HEK293 (cell line): ENCODE measurements at regions not wholly inside any gene's neighbourhood (a gene's known extent, or its start where the extent isn't known, plus 50 kb on each side); places are given as distances from the start of the nearest gene placed in this dataset.

ENCODE experiments used
- CTCF ChIA-PET: fragments of 350-600 bp; formaldehyde crosslinking; extraction: SDS; loops from one replicate; lab custom pipeline; 2021; ENCODE audit warnings: antibody characterized with exemption; lab: Yijun Ruan, JAX
- POLR2A ChIA-PET: fragments of 300-600 bp; formaldehyde crosslinking; extraction: SDS; loops from one replicate; lab custom pipeline; 2020; ENCODE audit warnings: antibody characterized with exemption, inconsistent platforms; lab: Yijun Ruan, JAX
- H3K27ac ChIP-seq: fragments of 200-500 bp; sonication (Bioruptor generic); 2 replicates; pipeline ENCODE4 v1.5.1; 2014; ENCODE audit warnings: low read depth, low read length, control low read depth, inconsistent platforms; ENCODE audit errors: extremely low read depth
- H3K36me3 ChIP-seq, 2 experiments: fragments of 200-500 bp in 1 of 2; sonication (Bioruptor generic) in 1 of 2; 1 replicate in 1 of 2; 2 replicates in 1 of 2; pipeline ENCODE4 v1.5.1; 2014 to 2017; ENCODE audit warnings: inconsistent platforms in 2 of 2, low read length in 2 of 2; ENCODE audit not compliant: control insufficient read depth in 2 of 2, insufficient read depth in 1 of 2
- H3K4me1 ChIP-seq: fragments of 200-500 bp; sonication (Bioruptor generic); 2 replicates; pipeline ENCODE4 v1.5.1; 2014; ENCODE audit warnings: mild to moderate bottlenecking, low read length, inconsistent platforms; ENCODE audit not compliant: control insufficient read depth, insufficient read depth
- H3K4me3 ChIP-seq: 2 replicates; pipeline ENCODE4 v1.5.1; 2011; ENCODE audit warnings: low read depth, mild to moderate bottlenecking, control low read depth, low read length, moderate library complexity
- H3K9me3 ChIP-seq: fragments of 200-500 bp; sonication (Bioruptor generic); 2 replicates; pipeline ENCODE4 v1.5.1; 2014; ENCODE audit warnings: low read depth, low read length, inconsistent platforms; ENCODE audit not compliant: control insufficient read depth, insufficient read depth
- GFI1B ChIP-seq: fragments of 450-650 bp; formaldehyde crosslinking; IDR thresholded peaks from 2 replicates; pipeline ENCODE4 v1.5.1; 2016; ENCODE audit warnings: missing biosample characterization, missing genetic modification characterization
- KLF9 ChIP-seq: fragments of 450-650 bp; formaldehyde crosslinking; IDR thresholded peaks from 2 replicates; pipeline ENCODE4 v1.5.1; 2016; ENCODE audit warnings: missing biosample characterization, missing genetic modification characterization, low read depth
- SETDB1 ChIP-seq: IDR thresholded peaks from one replicate; pipeline ENCODE4 v1.6.1; 2017; ENCODE audit warnings: mild to moderate bottlenecking, low read length, moderate library complexity, mixed read lengths; ENCODE audit not compliant: insufficient read length
- SP2 ChIP-seq: fragments of 450-650 bp; formaldehyde crosslinking; IDR thresholded peaks from 2 replicates; pipeline ENCODE4 v1.5.1; 2016; ENCODE audit warnings: missing biosample characterization, missing genetic modification characterization
- TRIM28 ChIP-seq: IDR thresholded peaks from 2 replicates; pipeline ENCODE4 v1.6.1; 2011; ENCODE audit warnings: low read length, control low read depth, borderline replicate concordance
- WT1 ChIP-seq: fragments of 450-650 bp; formaldehyde crosslinking; IDR thresholded peaks from 2 replicates; pipeline ENCODE4 v1.5.1; 2016; ENCODE audit warnings: missing biosample characterization, missing genetic modification characterization
- ZBTB17 ChIP-seq: fragments of 450-650 bp; formaldehyde crosslinking; IDR thresholded peaks from 2 replicates; pipeline ENCODE4 v1.5.1; 2016; ENCODE audit warnings: missing biosample characterization, missing genetic modification characterization
- ZBTB21 ChIP-seq: fragments of 450-650 bp; formaldehyde crosslinking; IDR thresholded peaks from 2 replicates; pipeline ENCODE4 v1.5.1; 2017; ENCODE audit warnings: missing biosample characterization, missing genetic modification characterization
- ZBTB8A ChIP-seq: fragments of 450-650 bp; formaldehyde crosslinking; IDR thresholded peaks from 2 replicates; pipeline ENCODE4 v1.5.1; 2016; ENCODE audit warnings: missing biosample characterization, missing genetic modification characterization
- ZEB2 ChIP-seq: fragments of 450-650 bp; formaldehyde crosslinking; IDR thresholded peaks from 2 replicates; pipeline ENCODE4 v1.5.1; 2016; ENCODE audit warnings: missing biosample characterization, missing genetic modification characterization
- ZFHX2 ChIP-seq: fragments of 450-650 bp; formaldehyde crosslinking; conservative IDR thresholded peaks from 2 replicates; pipeline ENCODE4 v1.5.1; 2016; ENCODE audit warnings: missing biosample characterization, missing genetic modification characterization
- ZNF140 ChIP-seq: fragments of 450-650 bp; formaldehyde crosslinking; IDR thresholded peaks from 2 replicates; pipeline ENCODE4 v1.5.1; 2016; ENCODE audit warnings: missing biosample characterization, missing genetic modification characterization
- ZNF214 ChIP-seq: fragments of 450-650 bp; formaldehyde crosslinking; IDR thresholded peaks from 2 replicates; pipeline ENCODE4 v1.5.1; 2017; ENCODE audit warnings: missing biosample characterization, mild to moderate bottlenecking, missing genetic modification characterization, borderline replicate concordance
- ZNF354C ChIP-seq: fragments of 450-650 bp; formaldehyde crosslinking; IDR thresholded peaks from 2 replicates; pipeline ENCODE4 v1.5.1; 2016; ENCODE audit warnings: missing biosample characterization, missing genetic modification characterization, low read depth, borderline replicate concordance
- ZNF366 ChIP-seq: fragments of 450-650 bp; formaldehyde crosslinking; conservative IDR thresholded peaks from 2 replicates; pipeline ENCODE4 v1.5.1; 2016; ENCODE audit warnings: missing biosample characterization, missing genetic modification characterization
- ZNF394 ChIP-seq: fragments of 450-650 bp; formaldehyde crosslinking; IDR thresholded peaks from 2 replicates; pipeline ENCODE4 v1.5.1; 2016; ENCODE audit warnings: missing biosample characterization, missing genetic modification characterization, mild to moderate bottlenecking, moderate library complexity, borderline replicate concordance
- ZNF398 ChIP-seq: fragments of 450-650 bp; formaldehyde crosslinking; IDR thresholded peaks from 2 replicates; pipeline ENCODE4 v1.5.1; 2017; ENCODE audit warnings: missing biosample characterization, missing genetic modification characterization
- ZNF585B ChIP-seq: fragments of 450-650 bp; formaldehyde crosslinking; IDR thresholded peaks from 2 replicates; pipeline ENCODE4 v1.5.1; 2016; ENCODE audit warnings: missing biosample characterization, missing genetic modification characterization
- ZNF600 ChIP-seq: fragments of 450-650 bp; formaldehyde crosslinking; IDR thresholded peaks from 2 replicates; pipeline ENCODE4 v1.5.1; 2016; ENCODE audit warnings: missing biosample characterization, missing genetic modification characterization
- ZNF660 ChIP-seq: fragments of 450-650 bp; IDR thresholded peaks from 2 replicates; pipeline ENCODE4 v1.5.1; 2018; ENCODE audit warnings: missing biosample characterization, mild to moderate bottlenecking, missing genetic modification characterization
- ZNF664 ChIP-seq: fragments of 450-650 bp; formaldehyde crosslinking; IDR thresholded peaks from 2 replicates; pipeline ENCODE4 v1.5.1; 2016; ENCODE audit warnings: missing biosample characterization, missing genetic modification characterization
- ZNF692 ChIP-seq: fragments of 450-650 bp; formaldehyde crosslinking; IDR thresholded peaks from 2 replicates; pipeline ENCODE4 v1.5.1; 2016; ENCODE audit warnings: missing biosample characterization, missing genetic modification characterization
- ZNF792 ChIP-seq: fragments of 450-650 bp; formaldehyde crosslinking; IDR thresholded peaks from 2 replicates; pipeline ENCODE4 v1.5.1; 2016; ENCODE audit warnings: missing biosample characterization, missing genetic modification characterization
- TF ChIP-seq, protein P1 (sequence below): fragments of 450-650 bp; formaldehyde crosslinking; IDR thresholded peaks from 2 replicates; pipeline ENCODE4 v1.5.1; 2016; ENCODE audit warnings: missing biosample characterization, missing genetic modification characterization

GRCh38 chr6:111993342-111993741, 60.6 kb upstream of the CCN6 start:
- Histone ChIP-seq H3K27ac (no peak overlapping the region), H3K4me1 (no peaks in the 10 kb centered on the region), H3K9me3 (no peaks in the 10 kb centered on the region), H3K36me3 (no peaks in the 10 kb centered on the region), H3K4me3 (no peak overlapping the region)
- ChIA-PET CTCF (interaction anchor here (0.7 to 1.8 kb wide), 6 partner anchors 15 to 294 kb away, joined by 3 to 5 read pairs (median 4); no protein-coding TSS in a partner anchor), POLR2A (no interaction called here)
- TF ChIP-seq SP2 (tag by site-specific recombination) (no peak), ZFHX2 (tag by site-specific recombination) (0 out of 2 replicates have a peak, but pooled peaks have one; percentile 14)

DNA sequence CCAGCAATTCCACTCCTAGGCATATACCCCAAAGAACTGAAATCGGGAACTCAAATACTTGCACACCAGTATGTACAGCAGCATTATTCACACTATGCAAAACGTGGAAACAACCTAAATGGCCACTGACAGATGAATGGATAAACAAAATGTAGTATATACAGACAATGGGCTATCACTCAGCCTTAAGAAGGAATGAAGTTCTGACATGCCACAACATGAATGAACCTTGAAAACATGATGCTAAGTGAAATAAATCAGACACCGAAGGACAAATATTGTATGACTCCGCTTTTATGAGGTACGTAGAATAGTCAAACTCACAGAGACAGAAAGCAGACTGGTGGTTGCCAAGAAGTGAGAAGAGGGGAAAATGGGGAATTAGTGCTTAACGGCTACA, 59.1 kb upstream of the CCN6 start:
- peak; percentile 71; the same call in 1 of the 2 replicates for TF ChIP-seq ZNF140 (tag by site-specific recombination)
- TF ChIP-seq GFI1B (tag by site-specific recombination), result no peak
- H3K27ac ChIP-seq, result no peak overlapping the region
- H3K4me3 ChIP-seq, result no peak overlapping the region
- CTCF ChIA-PET, result interaction anchor here (1.0 kb wide), 1 partner anchor 21 kb away, joined by 3 read pairs; no protein-coding TSS in a partner anchor
- no peaks in the 10 kb centered on the region for H3K4me1 ChIP-seq
- H3K36me3 ChIP-seq, result no peaks in the 10 kb centered on the region
- POLR2A ChIA-PET, result no interaction called here
- no peaks in the 10 kb centered on the region for H3K9me3 ChIP-seq

- no peaks in the 10 kb centered on the region for H3K9me3 ChIP-seq
- CTCF ChIA-PET, result interaction anchor here (0.6 to 1.3 kb wide), 6 partner anchors 21 to 286 kb away, joined by 3 to 4 read pairs (median 3); no protein-coding TSS in a partner anchor
- H3K4me1 ChIP-seq, result no peaks in the 10 kb centered on the region
- no peaks in the 10 kb centered on the region for H3K36me3 ChIP-seq
- H3K4me3 ChIP-seq, result no peak overlapping the region
- H3K27ac ChIP-seq, result no peak overlapping the region
- POLR2A ChIA-PET, result no interaction called here
- TF ChIP-seq ZNF366 (tag by site-specific recombination), result peak; percentile 25; the same call in 1 of the 2 replicates
- TF ChIP-seq ZNF600 (tag by site-specific recombination), result 0 out of 2 replicates have a peak, but pooled peaks have one; percentile 42
- no peak for TF ChIP-seq ZNF792 (tag by site-specific recombination)
- no peak for TF ChIP-seq TRIM28
- TF ChIP-seq ZBTB21, result peak; percentile 16; the same call in 1 of the 2 replicates
- 0 out of 2 replicates have a peak, but pooled peaks have one; percentile 42 for TF ChIP-seq ZNF692 (tag by site-specific recombination)
- TF ChIP-seq ZEB2 (tag by site-specific recombination), result no peak
- TF ChIP-seq ZNF214, result no peak
- peak; percentile 50 for TF ChIP-seq WT1 (tag by site-specific recombination)
- TF ChIP-seq ZNF398, result no peak
- TF ChIP-seq ZNF394 (tag by site-specific recombination), result no peak
- peak; percentile 17; the same call in 1 of the 2 replicates for TF ChIP-seq ZBTB17 (tag by site-specific recombination)
- no peak for TF ChIP-seq KLF9
- TF ChIP-seq, protein P1, sequence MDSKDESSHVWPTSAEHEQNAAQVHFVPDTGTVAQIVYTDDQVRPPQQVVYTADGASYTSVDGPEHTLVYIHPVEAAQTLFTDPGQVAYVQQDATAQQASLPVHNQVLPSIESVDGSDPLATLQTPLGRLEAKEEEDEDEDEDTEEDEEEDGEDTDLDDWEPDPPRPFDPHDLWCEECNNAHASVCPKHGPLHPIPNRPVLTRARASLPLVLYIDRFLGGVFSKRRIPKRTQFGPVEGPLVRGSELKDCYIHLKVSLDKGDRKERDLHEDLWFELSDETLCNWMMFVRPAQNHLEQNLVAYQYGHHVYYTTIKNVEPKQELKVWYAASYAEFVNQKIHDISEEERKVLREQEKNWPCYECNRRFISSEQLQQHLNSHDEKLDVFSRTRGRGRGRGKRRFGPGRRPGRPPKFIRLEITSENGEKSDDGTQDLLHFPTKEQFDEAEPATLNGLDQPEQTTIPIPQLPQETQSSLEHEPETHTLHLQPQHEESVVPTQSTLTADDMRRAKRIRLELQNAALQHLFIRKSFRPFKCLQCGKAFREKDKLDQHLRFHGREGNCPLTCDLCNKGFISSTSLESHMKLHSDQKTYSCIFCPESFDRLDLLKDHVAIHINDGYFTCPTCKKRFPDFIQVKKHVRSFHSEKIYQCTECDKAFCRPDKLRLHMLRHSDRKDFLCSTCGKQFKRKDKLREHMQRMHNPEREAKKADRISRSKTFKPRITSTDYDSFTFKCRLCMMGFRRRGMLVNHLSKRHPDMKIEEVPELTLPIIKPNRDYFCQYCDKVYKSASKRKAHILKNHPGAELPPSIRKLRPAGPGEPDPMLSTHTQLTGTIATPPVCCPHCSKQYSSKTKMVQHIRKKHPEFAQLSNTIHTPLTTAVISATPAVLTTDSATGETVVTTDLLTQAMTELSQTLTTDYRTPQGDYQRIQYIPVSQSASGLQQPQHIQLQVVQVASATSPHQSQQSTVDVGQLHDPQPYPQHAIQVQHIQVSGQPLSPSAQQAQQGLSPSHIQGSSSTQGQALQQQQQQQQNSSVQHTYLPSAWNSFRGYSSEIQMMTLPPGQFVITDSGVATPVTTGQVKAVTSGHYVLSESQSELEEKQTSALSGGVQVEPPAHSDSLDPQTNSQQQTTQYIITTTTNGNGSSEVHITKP (tag by site-specific recombination), result peak; percentile 77
- TF ChIP-seq ZBTB8A (tag by site-specific recombination), result no peak
- TF ChIP-seq ZNF660 (tag by site-specific recombination), result 0 out of 2 replicates have a peak, but pooled peaks have one; percentile 22
- TF ChIP-seq ZNF664 (tag by site-specific recombination), result no peak
- TF ChIP-seq SP2 (tag by site-specific recombination), result no peak
- no peak for TF ChIP-seq ZNF354C (tag by site-specific recombination)
- no peak for TF ChIP-seq ZNF585B (tag by site-specific recombination)
- no peak for TF ChIP-seq SETDB1
These were observed 58.5 kb upstream of the CCN6 start for GRCh38 chr6:111995404-111995803.
